CD4-positive, alpha-beta T cell treated with Interleukin-15 for 4 hours (primary cell): ENCODE measurements at regions not wholly inside any gene's neighbourhood (a gene's known extent, or its start where the extent isn't known, plus 50 kb on each side); places are given as distances from the start of the nearest gene placed in this dataset.

Experiments
- DNase-seq: peaks from one replicate; pipeline ENCODE4 v3.0.0-alpha.2; 2020; ENCODE audit warnings: low spot score

DNA sequence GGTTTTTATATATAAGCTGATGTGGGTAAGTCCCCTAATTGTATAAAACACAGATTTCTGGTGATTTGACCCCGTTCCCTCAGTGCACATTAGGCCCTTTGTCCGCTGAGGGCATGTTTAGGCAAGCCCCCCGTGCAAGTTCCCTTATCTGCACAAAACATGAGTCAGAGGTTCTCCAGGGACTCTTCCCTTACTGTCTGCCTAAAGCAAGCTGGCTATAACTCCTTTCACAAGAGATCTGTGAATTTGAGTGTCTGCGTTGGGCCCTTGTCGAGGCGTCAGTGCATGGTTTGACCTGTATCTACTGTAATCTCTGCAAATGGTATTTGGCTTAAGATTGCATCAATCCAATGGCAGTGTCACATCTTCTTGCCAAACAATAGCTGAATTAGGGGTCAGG, 712.8 kb downstream of the CDH8 start:
- DNase-seq: no peak

GRCh38 chr16:61320791-61321190, 715.4 kb downstream of the CDH8 start:
- DNase-seq: no peak

DNA sequence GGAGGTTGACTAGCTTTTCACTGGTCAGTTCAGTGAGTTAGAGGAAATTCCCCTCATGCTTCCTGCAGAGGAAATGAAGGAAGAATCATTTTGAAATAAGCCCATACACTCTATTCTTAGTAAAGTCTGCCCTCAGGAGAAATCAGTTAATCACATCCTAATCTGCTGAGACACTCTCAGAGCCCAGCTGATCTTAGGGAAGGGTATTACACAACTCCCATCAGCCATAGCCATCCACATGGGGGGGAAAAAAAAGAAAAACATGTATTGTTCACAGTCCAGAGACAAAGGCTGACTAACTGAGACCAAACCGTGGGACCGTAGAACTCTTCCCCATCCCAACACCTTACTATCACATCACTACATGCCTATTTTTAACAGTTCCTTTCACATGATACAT, 722.3 kb downstream of the CDH8 start:
- DNase-seq: no peak

GRCh38 chr16:61309386-61309785, 726.9 kb downstream of the CDH8 start:
- no peak for DNase-seq

- no peak for DNase-seq
Measured at GRCh38 chr16:61306204-61306603, 730.0 kb downstream of the CDH8 start.

- no peak for DNase-seq
Measured at GRCh38 chr16:61296814-61297213, 739.4 kb downstream of the CDH8 start.

DNA sequence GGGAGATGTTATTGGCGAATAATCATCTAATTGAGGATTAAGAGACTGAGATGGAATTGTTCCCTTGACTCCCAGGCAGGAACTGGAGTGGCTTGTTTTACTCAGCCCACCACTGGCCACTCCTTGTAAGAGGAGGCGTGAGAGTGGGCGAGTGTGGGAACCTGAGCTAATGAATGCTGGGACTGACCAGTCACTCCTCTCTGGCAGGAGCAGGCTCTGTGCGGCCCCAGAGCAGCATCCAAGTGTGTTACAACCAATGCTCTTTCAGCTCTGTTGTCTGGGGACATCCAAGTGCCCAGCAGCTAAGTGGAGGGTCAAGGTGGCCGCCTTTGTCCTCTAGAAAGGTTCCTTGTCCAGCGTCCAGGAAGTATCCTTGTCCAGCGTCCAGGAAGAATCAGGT, 739.9 kb downstream of the CDH8 start:
- no peak for DNase-seq

DNA sequence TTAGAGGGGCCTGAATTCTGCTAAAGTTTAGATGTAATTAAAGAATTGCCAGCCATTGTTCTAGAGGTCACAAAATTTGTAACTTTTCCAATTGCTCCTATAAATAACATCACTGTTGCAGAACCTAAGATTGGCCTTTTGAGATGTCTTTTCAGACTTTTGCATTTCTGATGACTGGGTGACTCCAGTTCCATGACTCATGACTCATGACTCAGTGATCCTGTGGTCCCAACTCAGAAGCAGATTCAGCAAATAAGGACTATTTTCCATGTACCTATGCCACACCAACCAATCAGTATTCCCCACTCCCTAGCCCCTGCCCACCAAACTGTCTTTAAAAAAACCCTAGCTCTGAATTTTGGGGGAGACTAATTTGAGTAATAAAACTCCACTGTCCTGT, 740.9 kb downstream of the CDH8 start:
- DNase-seq: no peak

- DNase-seq: no peak
Measured at GRCh38 chr16:61289141-61289540, 747.1 kb downstream of the CDH8 start.

- DNase-seq: no peak
Measured at GRCh38 chr16:61277849-61278248, 758.4 kb downstream of the CDH8 start.

- no peak for DNase-seq
Measured at GRCh38 chr16:61274211-61274610, 762.0 kb downstream of the CDH8 start.

DNA sequence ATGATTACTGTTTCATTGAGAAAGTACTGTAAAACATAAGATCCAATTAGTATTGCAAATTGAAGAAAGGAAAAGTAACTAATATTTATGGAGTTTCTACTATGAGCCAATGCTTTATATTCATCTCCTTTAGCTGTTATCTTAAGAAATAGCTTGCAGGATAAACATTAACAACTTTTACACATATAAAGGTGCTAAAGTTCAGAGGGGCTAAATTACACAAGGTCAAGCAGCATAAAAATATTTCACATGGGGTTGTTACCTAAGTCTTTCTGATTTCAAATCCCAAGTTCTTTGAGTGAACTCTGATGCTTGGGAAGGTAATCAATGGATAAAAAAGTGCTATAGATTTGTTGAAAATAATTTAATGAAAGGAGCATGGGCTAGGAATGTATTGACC, 765.5 kb downstream of the CDH8 start:
- DNase-seq: no peak

- DNase-seq: no peak
Measured at GRCh38 chr16:61263400-61263799, 772.8 kb downstream of the CDH8 start.

DNA sequence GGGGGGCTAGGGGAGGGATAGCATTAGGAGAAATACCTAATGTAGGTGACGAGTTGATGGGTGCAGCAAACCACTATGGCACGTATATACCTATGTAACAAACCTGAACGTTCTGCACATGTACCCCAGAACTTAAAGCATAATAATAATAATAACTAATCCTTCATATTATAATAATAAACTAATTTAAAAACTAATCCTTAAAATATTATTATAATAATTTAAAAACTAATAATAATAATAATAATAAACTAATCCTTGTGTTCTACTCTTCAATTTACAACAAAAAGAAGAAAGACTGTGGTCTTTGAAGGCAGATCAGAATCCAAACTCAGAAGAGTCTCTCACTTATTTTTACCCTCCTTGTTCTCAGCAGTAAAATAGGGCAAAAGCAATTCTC, 774.9 kb downstream of the CDH8 start:
- no peak for DNase-seq

DNA sequence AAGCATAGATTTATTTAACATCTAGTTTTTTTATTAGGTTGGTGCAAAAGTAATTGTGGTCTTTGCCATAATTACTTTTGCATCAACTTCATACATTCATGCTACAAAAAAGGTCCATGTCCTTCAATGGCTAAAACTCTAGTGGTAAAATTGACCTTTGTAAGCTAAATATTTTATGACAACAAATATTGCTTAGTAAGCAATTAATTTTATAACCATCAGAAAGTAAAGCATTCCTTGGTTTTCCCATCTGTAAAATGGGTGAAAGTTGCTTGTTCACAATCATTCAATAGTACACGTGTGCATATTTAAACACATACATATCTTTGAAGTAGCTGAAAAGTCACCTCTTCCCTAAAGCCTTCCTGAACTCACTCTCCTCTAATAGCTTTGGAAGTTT, 789.6 kb downstream of the CDH8 start:
- DNase-seq: no peak

GRCh38 chr16:61243954-61244353, 792.3 kb downstream of the CDH8 start:
- DNase-seq: no peak

DNA sequence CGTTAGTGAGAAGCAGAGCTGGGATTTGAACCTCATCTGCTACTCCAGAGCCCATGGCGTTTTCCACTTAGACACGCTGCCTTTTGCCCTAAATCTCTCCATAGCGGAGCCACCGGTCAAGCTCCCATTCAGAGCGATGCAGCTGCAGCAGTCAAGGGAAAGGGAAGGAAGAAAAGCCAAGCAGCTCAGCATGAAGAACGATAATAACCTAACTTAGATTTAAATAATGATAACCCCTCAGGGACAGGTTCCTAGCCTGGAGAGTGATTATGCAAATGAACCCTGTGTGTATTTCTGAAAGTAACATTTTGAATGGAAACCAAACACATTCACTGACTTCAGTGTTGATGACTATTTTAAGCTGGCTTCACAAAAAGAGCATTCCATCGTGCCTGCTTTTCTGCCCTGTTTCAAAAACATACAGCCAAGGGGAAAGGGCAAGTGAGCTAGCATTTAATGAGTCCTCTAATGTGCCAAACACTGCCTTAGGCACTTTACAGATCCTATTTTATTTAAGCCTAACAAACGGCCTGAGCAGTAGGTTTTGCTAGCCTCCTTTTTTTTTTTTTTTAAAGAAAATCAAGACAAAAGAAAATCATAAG, 798.3 kb downstream of the CDH8 start:
- no peak for DNase-seq

GRCh38 chr16:61233713-61234112, 802.5 kb downstream of the CDH8 start:
- no peak for DNase-seq

DNA sequence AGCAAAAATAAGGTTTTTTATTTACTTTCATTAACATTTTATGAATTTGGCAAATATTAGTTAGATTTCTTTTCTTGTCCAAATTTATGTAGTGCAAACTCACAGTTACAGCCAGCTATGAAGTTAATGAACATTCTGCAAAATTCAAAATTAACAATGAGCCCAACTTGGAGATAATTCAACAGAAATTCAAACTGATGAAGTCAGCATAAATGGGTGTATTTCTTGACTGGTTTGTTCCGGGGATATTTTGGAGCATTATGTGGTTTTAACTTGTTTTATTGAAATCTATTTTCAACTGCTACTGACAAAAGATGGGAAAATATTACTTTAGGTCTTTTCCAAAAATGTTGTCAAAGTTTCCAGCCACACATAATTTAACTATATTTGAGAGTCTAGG, 807.9 kb downstream of the CDH8 start:
- no peak for DNase-seq

DNA sequence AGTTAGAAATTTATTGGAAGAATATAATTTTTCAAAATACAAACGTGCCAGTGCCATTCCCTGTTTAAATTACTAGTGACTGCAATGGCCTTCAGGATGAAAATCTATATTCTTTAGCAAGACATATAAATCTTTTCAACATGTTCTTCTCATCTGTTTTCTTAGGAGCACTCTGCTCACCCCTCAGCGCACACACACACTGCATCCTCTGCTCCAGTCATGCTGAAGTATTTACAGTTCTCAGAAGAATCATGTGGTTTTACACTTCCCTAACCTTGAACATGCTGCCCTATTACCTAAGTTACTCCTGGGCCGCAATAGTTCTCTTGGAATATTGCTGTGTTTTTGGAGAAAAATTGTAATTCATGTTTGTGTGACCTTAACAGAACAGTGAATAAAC, 820.6 kb downstream of the CDH8 start:
- DNase-seq: no peak

- no peak for DNase-seq
Measured at GRCh38 chr16:61214780-61215179, 821.5 kb downstream of the CDH8 start.

DNA sequence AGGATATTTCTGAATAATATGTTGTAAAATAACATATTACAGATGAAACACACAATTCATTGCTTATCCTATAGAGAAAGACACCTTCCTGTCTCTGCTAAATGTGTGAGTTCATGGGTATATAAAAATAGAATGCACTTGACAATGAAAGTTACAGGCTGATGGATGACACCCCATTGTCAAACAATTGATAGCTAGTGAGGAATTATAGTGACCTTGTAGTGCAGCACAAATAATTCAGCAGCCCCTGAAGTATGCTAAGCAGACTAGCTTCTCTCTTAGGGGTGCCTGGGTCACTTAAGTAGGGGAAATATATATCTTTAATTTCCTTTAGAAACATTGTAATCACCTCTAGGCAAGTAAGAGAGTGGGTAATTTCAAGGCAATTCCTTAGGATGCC, 826.2 kb downstream of the CDH8 start:
- no peak for DNase-seq

GRCh38 chr16:61195006-61195405, 841.2 kb downstream of the CDH8 start:
- no peak for DNase-seq

DNA sequence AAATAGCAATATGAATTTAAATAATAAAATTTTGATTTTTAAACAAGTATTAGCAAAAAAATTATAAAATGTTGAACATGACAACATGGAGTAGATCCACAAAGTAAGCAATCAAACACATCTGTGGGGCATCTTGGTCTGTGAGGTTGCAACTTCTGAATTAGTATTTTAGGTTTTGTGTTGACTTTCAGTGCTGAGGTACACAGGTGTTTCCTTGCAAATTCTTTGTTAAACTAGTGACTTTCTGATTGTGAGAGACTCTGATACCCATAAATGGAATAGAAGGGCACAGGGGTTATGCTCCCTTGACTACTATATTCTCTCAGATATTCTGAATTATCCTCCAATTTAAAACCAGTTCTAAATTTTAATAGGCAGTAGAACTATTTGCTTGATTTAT, 841.7 kb downstream of the CDH8 start:
- no peak for DNase-seq

- no peak for DNase-seq
Measured at GRCh38 chr16:61182391-61182790, 853.8 kb downstream of the CDH8 start.
